ENCODE measurements at regions not wholly inside any gene's neighbourhood (a gene's known extent, or its start where the extent isn't known, plus 50 kb on each side); places are given as distances from the start of the nearest gene placed in this dataset.
A peak's percentile ranks its signal among the peaks of the same experiment; 100 is the strongest.

DNA sequence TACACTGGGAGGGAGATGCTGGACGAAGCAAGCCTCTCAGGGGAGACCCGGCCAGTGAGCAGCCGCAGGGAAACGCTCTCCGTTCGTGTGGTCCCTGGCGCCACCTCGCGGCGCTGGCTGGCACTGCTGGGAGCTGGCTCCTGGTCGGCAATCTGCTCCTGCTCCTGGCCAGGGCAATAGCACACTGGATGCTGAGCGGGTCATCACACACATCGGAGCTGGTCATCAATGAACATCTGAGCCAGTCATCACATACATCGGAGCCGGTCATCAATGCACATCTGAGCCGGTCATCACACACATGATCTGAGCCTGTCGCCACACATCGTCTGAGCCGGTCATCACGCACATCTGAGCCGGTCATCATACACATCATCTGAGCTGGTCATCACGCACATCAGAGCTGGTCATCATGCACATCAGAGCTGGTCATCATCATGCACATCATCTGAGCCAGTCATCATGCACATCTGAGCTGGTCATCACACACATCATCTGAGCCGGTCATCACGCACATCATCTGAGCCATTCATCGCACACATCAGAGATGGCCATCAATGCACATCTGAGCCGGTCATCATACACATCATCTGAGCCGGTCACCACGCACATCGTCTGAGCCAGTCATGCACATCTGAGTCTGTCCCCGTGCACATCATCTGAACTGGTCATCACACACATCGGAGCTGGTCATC is 217.3 kb downstream of the RBFOX3 start:
- no peaks in the 10 kb centered on the region for H3K36me3 ChIP-seq
- TF ChIP-seq, protein P1, sequence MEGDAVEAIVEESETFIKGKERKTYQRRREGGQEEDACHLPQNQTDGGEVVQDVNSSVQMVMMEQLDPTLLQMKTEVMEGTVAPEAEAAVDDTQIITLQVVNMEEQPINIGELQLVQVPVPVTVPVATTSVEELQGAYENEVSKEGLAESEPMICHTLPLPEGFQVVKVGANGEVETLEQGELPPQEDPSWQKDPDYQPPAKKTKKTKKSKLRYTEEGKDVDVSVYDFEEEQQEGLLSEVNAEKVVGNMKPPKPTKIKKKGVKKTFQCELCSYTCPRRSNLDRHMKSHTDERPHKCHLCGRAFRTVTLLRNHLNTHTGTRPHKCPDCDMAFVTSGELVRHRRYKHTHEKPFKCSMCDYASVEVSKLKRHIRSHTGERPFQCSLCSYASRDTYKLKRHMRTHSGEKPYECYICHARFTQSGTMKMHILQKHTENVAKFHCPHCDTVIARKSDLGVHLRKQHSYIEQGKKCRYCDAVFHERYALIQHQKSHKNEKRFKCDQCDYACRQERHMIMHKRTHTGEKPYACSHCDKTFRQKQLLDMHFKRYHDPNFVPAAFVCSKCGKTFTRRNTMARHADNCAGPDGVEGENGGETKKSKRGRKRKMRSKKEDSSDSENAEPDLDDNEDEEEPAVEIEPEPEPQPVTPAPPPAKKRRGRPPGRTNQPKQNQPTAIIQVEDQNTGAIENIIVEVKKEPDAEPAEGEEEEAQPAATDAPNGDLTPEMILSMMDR (IDR thresholded peaks at IDR 0.05) = peak; percentile 91 to 98
- peaks cover 0 to 95% of the 10 kb centered on the region in 2 donors for H3K27me3 ChIP-seq
- peak; percentile 80 to 86 for DNase-seq
- H3K9me3 ChIP-seq = no peaks in the 10 kb centered on the region
- intact Hi-C loops (cut with DNase I; ENCODE audit: low total_unique reads) = loop anchor here (2.0 kb wide), 1 partner anchor 307 kb away; no protein-coding TSS in a partner anchor
- no peak overlapping the region for H3K27ac ChIP-seq
- H3K4me3 ChIP-seq = no peak overlapping the region
- H3K4me1 ChIP-seq = peaks cover 0 to 11% (median 2%) of the 10 kb centered on the region in 4 donors

DNA sequence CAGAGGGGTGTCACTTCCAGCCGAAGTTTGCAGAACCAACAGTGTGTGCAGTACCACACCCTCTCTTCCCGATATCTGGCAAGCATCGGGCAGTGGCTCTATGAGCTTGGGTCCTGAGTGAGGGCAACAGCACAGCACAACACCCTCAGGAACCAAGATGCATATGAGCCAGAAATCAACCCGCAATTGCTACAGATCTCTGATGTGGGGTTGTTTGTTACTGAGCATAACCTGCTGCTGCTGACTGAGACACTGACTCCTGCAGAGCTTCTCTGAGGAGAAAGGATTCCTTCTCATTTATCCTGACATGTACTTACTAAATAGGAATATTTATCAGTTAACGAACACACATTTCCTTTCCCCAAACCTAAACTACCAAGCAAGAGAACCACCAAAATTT is 218.3 kb downstream of the RBFOX3 start:
- Histone ChIP-seq H3K4me1 (peaks cover 0 to 11% (median 2%) of the 10 kb centered on the region in 4 donors), H3K4me3 (no peak overlapping the region), H3K36me3 (no peaks in the 10 kb centered on the region), H3K9me3 (no peaks in the 10 kb centered on the region), H3K27ac (no peak overlapping the region), H3K27me3 (peaks cover 0 to 95% of the 10 kb centered on the region in 2 donors)
- intact Hi-C loops (cut with DNase I; ENCODE audit: low total_unique reads) = loop anchor here (2.0 kb wide), 1 partner anchor 306 kb away; no protein-coding TSS in a partner anchor
- DNase-seq = no peak
- TF ChIP-seq, protein P1 (IDR thresholded peaks at IDR 0.05) = no peak

DNA sequence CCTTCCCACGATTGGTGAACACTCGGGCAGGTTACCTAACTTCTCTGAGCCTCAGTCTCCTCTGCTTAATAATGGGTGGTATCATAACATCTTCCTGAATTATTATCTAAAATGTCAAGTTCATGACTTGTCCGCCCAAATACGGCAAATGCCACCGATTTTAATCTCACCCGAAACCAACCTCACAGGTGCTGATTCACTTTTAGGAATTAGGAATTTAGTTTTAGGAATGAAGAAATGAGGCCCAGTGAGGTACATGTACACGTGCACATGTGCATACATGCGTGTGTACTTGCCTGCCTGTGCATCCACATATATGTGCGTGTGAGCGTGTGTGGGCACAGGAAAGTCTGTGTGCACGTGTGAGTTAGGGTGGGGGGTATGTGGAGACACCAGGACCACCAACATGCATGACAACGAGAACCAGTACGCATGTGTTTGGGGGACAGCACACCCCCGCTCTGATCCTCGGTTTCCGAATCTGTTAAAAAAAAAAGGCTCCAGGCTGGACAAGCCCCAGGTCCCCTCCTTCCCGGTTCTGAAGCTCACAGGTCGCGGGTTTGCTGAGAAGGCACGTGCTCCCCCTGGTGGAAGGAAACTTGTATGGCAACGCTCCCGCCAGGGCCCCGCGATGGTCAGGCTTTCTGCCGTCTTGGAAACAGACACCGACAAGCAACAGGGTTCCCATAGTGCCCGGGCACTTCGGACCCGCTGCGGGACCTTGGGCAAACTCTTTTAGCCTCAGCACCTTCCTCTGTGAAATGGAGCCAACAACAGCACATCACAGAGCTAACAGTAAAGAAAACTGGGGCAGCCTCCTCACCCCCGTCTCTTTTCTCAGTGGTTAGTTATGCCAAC is 219.2 kb downstream of the RBFOX3 start:
- Histone ChIP-seq H3K4me1 (peaks cover 0 to 11% (median 2%) of the 10 kb centered on the region in 4 donors), H3K27me3 (peaks cover 0 to 95% of the 10 kb centered on the region in 2 donors), H3K9me3 (no peaks in the 10 kb centered on the region), H3K36me3 (no peaks in the 10 kb centered on the region), H3K4me3 (no peak overlapping the region), H3K27ac (no peak overlapping the region)
- TF ChIP-seq, protein P1 (IDR thresholded peaks at IDR 0.05) = peak; percentile 78 to 91
- intact Hi-C loops (cut with DNase I; ENCODE audit: low total_unique reads) = loop anchor here (2.0 kb wide), 1 partner anchor 305 kb away; no protein-coding TSS in a partner anchor
- peak; percentile 66 to 81 for DNase-seq

DNA sequence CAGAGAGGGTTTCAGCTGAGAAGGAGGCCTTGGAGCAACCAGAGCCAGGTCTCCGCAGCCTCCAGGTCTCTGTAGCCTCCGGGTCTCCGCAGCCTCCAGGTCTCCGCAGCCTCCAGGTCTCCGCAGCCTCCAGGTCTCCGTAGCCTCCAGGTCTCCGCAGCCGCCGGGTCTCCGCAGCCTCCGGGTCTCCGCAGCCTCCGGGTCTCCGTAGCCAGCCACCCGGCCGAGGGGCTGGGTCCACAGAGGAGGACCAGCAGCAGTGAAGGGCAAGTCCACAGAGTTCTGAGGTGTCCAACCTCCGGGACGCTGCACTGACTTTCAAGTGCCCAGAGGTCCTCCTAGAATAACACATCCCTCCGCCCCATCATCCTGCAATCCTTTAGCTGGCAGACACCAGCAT is 221.0 kb downstream of the RBFOX3 start:
- H3K4me1 ChIP-seq = peaks cover 0 to 11% (median 2%) of the 10 kb centered on the region in 4 donors
- H3K27me3 ChIP-seq = peaks cover 0 to 80% of the 10 kb centered on the region in 2 donors
- H3K9me3 ChIP-seq = no peaks in the 10 kb centered on the region
- no peak overlapping the region for H3K4me3 ChIP-seq
- DNase-seq = no peak
- TF ChIP-seq, protein P1 (IDR thresholded peaks at IDR 0.05) = no peak
- no peaks in the 10 kb centered on the region for H3K36me3 ChIP-seq
- no peak overlapping the region for H3K27ac ChIP-seq
- intact Hi-C loops (cut with DNase I; ENCODE audit: low total_unique reads) = no loop called here

DNA sequence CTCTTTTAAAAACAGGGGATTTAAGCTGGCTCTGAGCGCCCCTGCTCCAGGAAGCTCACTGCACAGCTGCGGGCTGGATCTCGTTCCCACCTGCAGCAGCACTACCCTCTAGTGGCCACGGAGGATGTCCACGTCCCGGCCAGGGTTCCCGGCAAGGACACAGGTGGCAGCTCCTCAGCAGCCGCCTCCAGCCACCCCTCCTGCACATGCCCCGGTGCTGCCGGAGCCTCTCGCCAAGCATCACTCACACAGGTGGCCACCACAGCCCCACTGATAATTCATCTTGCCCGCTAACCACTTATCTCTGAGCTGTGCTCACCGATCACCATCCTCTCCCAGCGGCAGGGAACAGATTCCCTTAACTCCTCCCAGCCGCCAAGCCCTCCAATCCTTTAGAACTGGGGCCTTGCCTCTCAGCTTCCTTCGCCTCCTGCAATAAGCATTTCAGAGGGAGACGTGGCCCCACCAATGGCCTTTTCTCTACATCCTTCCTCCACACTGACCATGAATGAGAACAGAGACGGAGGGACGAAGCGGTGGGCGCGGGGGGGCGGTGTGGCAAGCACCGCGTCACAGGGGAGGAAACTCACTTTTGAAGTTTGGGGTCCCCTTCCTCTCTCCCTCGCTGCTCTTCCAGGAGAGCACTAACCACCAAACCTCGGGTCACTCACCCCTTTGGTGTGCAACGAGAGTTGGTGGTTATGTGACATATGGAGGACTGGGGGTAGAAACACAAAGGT is 222.1 kb downstream of the RBFOX3 start:
- DNase-seq = no peak
- Histone ChIP-seq H3K4me3 (no peak overlapping the region), H3K27me3 (peaks cover 0 to 80% of the 10 kb centered on the region in 2 donors), H3K36me3 (no peaks in the 10 kb centered on the region), H3K9me3 (no peaks in the 10 kb centered on the region), H3K27ac (no peak overlapping the region), H3K4me1 (peaks cover 0 to 11% (median 2%) of the 10 kb centered on the region in 4 donors)
- TF ChIP-seq, protein P1 (IDR thresholded peaks at IDR 0.05) = peak; percentile 39 to 45
- intact Hi-C loops (cut with DNase I; ENCODE audit: low total_unique reads) = no loop called here
